Activated naive CD4-positive, alpha-beta T cell treated with Interleukin-2 at 50 U/mL for 16 hours (primary cell): ENCODE measurements at regions not wholly inside any gene's neighbourhood (a gene's known extent, or its start where the extent isn't known, plus 50 kb on each side); places are given as distances from the start of the nearest gene placed in this dataset.
"Not testable (repeated sequence)": the region's sequence is repeated elsewhere in the genome, so short reads cannot be mapped to it uniquely, and the experiment has no call there.

Experiments used
- DNase-seq: peaks from one replicate; pipeline ENCODE4 v3.0.0-alpha.2; 2020

GRCh38 chr2:41335573-41335972 is 712.2 kb upstream of the PKDCC start:
- not testable (repeated sequence) for DNase-seq

- DNase-seq, result no peak
These were observed 709.9 kb upstream of the PKDCC start for GRCh38 chr2:41337956-41338355.

- DNase-seq, result no peak
These were observed 703.3 kb upstream of the PKDCC start for GRCh38 chr2:41344529-41344928.

- DNase-seq, result no peak
These were observed 694.8 kb upstream of the PKDCC start for GRCh38 chr2:41353060-41353459.

- no peak for DNase-seq
These were observed 692.0 kb upstream of the PKDCC start for GRCh38 chr2:41355794-41356193.

GRCh38 chr2:41364842-41365241 is 683.0 kb upstream of the PKDCC start:
- DNase-seq, result no peak

- DNase-seq, result no peak
These were observed 671.9 kb upstream of the PKDCC start for GRCh38 chr2:41375901-41376300.

- DNase-seq, result no peak
These were observed 670.0 kb upstream of the PKDCC start for GRCh38 chr2:41377837-41378236.

GRCh38 chr2:41378420-41378819 is 669.4 kb upstream of the PKDCC start:
- no peak for DNase-seq

- DNase-seq, result no peak
These were observed 668.2 kb upstream of the PKDCC start for GRCh38 chr2:41379496-41380221.

GRCh38 chr2:41381701-41382100 is 666.1 kb upstream of the PKDCC start:
- DNase-seq, result no peak

- DNase-seq, result no peak
These were observed 660.3 kb upstream of the PKDCC start for GRCh38 chr2:41387519-41387918.

GRCh38 chr2:41393621-41394020 is 654.2 kb upstream of the PKDCC start:
- DNase-seq, result no peak

- no peak for DNase-seq
These were observed 653.3 kb upstream of the PKDCC start for GRCh38 chr2:41394541-41394940.

- DNase-seq, result no peak
These were observed 652.1 kb upstream of the PKDCC start for GRCh38 chr2:41395692-41396091.

GRCh38 chr2:41399437-41400087 is 648.3 kb upstream of the PKDCC start:
- DNase-seq, result no peak

- DNase-seq, result no peak
These were observed 647.6 kb upstream of the PKDCC start for GRCh38 chr2:41400088-41400665.

- DNase-seq, result no peak
These were observed 642.4 kb upstream of the PKDCC start for GRCh38 chr2:41405441-41405840.

- DNase-seq, result no peak
These were observed 638.5 kb upstream of the PKDCC start for GRCh38 chr2:41409328-41409727.

- no peak for DNase-seq
These were observed 637.8 kb upstream of the PKDCC start for GRCh38 chr2:41410011-41410410.

GRCh38 chr2:41413813-41414485 is 633.9 kb upstream of the PKDCC start:
- DNase-seq, result no peak

GRCh38 chr2:41414486-41415230 is 633.2 kb upstream of the PKDCC start:
- DNase-seq, result no peak

- DNase-seq, result no peak
These were observed 630.3 kb upstream of the PKDCC start for GRCh38 chr2:41417511-41417910.
